NT2/D1 (cell line): ENCODE measurements at regions not wholly inside any gene's neighbourhood (a gene's known extent, or its start where the extent isn't known, plus 50 kb on each side); places are given as distances from the start of the nearest gene placed in this dataset.

Experiments used
- DNase-seq: peaks from one replicate; pipeline ENCODE4 v3.0.0-alpha.2; 2011; ENCODE audit warnings: low read depth, low spot score
- H3K27me3 ChIP-seq: 2 replicates; pipeline ENCODE4 v1.6.0; 2011; ENCODE audit warnings: mild to moderate bottlenecking; ENCODE audit not compliant: insufficient read length, insufficient read depth
- H3K36me3 ChIP-seq: 2 replicates; pipeline ENCODE4 v1.6.1; 2011; ENCODE audit warnings: mild to moderate bottlenecking, low read length, mixed read lengths; ENCODE audit not compliant: insufficient read depth, insufficient read length
- H3K4me1 ChIP-seq: 2 replicates; pipeline ENCODE4 v1.5.1; 2011; ENCODE audit not compliant: insufficient read depth, insufficient read length
- H3K4me3 ChIP-seq: 2 replicates; pipeline ENCODE4 v1.5.1; 2011; ENCODE audit warnings: low read depth; ENCODE audit not compliant: insufficient read length
- H3K9ac ChIP-seq: 2 replicates; pipeline ENCODE4 v1.6.0; 2011; ENCODE audit warnings: low read depth; ENCODE audit not compliant: insufficient read length
- H3K9me3 ChIP-seq: 2 replicates; pipeline ENCODE4 v1.5.1; 2011; ENCODE audit warnings: mild to moderate bottlenecking, low read length; ENCODE audit not compliant: insufficient read depth
- SUZ12 ChIP-seq: IDR thresholded peaks from 2 replicates; pipeline ENCODE4 v1.6.1; 2011; ENCODE audit not compliant: insufficient read length, insufficient read depth; ENCODE audit errors: extremely low read depth
- YY1 ChIP-seq: IDR thresholded peaks from 2 replicates; pipeline ENCODE4 v1.6.1; 2011; ENCODE audit not compliant: insufficient read length, insufficient read depth
- ZNF274 ChIP-seq: IDR thresholded peaks from 2 replicates; pipeline ENCODE4 v1.6.1; 2011; ENCODE audit warnings: mild to moderate bottlenecking, low read depth, low read length

GRCh38 chr3:163936543-163936942, 1141.8 kb downstream of the SI start:
- TF ChIP-seq YY1: no peak
- TF ChIP-seq ZNF274: no peak
- no peak for TF ChIP-seq SUZ12
- Histone ChIP-seq H3K4me1 (no peaks in the 10 kb centered on the region), H3K27me3 (no peaks in the 10 kb centered on the region), H3K9ac (no peak overlapping the region), H3K4me3 (no peak overlapping the region), H3K9me3 (no peaks in the 10 kb centered on the region), H3K36me3 (no peaks in the 10 kb centered on the region)
- no peak for DNase-seq

- H3K9ac ChIP-seq: no peak overlapping the region
- no peak for DNase-seq
- no peak overlapping the region for H3K4me3 ChIP-seq
- TF ChIP-seq SUZ12: no peak
- no peak for TF ChIP-seq ZNF274
- no peak for TF ChIP-seq YY1
- H3K4me1 ChIP-seq: no peaks in the 10 kb centered on the region
- no peaks in the 10 kb centered on the region for H3K9me3 ChIP-seq
- H3K36me3 ChIP-seq: no peaks in the 10 kb centered on the region
- no peaks in the 10 kb centered on the region for H3K27me3 ChIP-seq
These were observed 1142.9 kb downstream of the SI start for GRCh38 chr3:163935411-163935810.

GRCh38 chr3:163929069-163929652, 1149.1 kb downstream of the SI start:
- Histone ChIP-seq H3K36me3 (no peaks in the 10 kb centered on the region), H3K27me3 (no peaks in the 10 kb centered on the region), H3K9ac (no peak overlapping the region), H3K9me3 (no peaks in the 10 kb centered on the region), H3K4me1 (no peaks in the 10 kb centered on the region), H3K4me3 (no peak overlapping the region)
- TF ChIP-seq YY1 (no peak), ZNF274 (no peak), SUZ12 (no peak)
- no peak for DNase-seq

- no peak for DNase-seq
- Histone ChIP-seq H3K27me3 (no peaks in the 10 kb centered on the region), H3K36me3 (no peaks in the 10 kb centered on the region)
These were observed 1150.8 kb downstream of the SI start for GRCh38 chr3:163927521-163927920.

GRCh38 chr3:163924600-163924999, 1153.7 kb downstream of the SI start:
- Histone ChIP-seq H3K4me1 (no peaks in the 10 kb centered on the region), H3K9me3 (no peaks in the 10 kb centered on the region), H3K36me3 (no peaks in the 10 kb centered on the region), H3K4me3 (no peak overlapping the region), H3K27me3 (no peaks in the 10 kb centered on the region), H3K9ac (no peak overlapping the region)
- no peak for TF ChIP-seq ZNF274
- DNase-seq: no peak

More at GRCh38 chr3:163927521-163927920, 1150.8 kb downstream of the SI start:
- no peak overlapping the region for H3K4me3 ChIP-seq
- H3K4me1 ChIP-seq: no peaks in the 10 kb centered on the region
- TF ChIP-seq ZNF274: no peak
- no peak overlapping the region for H3K9ac ChIP-seq
- H3K9me3 ChIP-seq: no peaks in the 10 kb centered on the region

GRCh38 chr3:163919154-163919553, 1159.1 kb downstream of the SI start:
- no peaks in the 10 kb centered on the region for H3K27me3 ChIP-seq
- no peak overlapping the region for H3K4me3 ChIP-seq
- H3K9me3 ChIP-seq: peaks cover 13% of the 10 kb centered on the region; the same call in 1 of the 2 replicates
- no peaks in the 10 kb centered on the region for H3K36me3 ChIP-seq
- H3K9ac ChIP-seq: no peak overlapping the region
- DNase-seq: no peak
- no peaks in the 10 kb centered on the region for H3K4me1 ChIP-seq
- TF ChIP-seq ZNF274 (no peak), YY1 (no peak), SUZ12 (no peak)

- no peak overlapping the region for H3K4me3 ChIP-seq
- no peaks in the 10 kb centered on the region for H3K4me1 ChIP-seq
- H3K9me3 ChIP-seq: peaks cover 18% of the 10 kb centered on the region; the same call in 1 of the 2 replicates
- no peaks in the 10 kb centered on the region for H3K36me3 ChIP-seq
- TF ChIP-seq ZNF274 (no peak), SUZ12 (no peak), YY1 (no peak)
- no peak for DNase-seq
- no peaks in the 10 kb centered on the region for H3K27me3 ChIP-seq
- no peak overlapping the region for H3K9ac ChIP-seq
These were observed 1161.4 kb downstream of the SI start for GRCh38 chr3:163916596-163917560.

- Histone ChIP-seq H3K9me3 (peaks cover 18% of the 10 kb centered on the region; the same call in 1 of the 2 replicates), H3K4me3 (no peak overlapping the region), H3K9ac (no peak overlapping the region), H3K4me1 (no peaks in the 10 kb centered on the region), H3K27me3 (no peaks in the 10 kb centered on the region), H3K36me3 (no peaks in the 10 kb centered on the region)
- no peak for DNase-seq
- no peak for TF ChIP-seq SUZ12
- no peak for TF ChIP-seq YY1
- TF ChIP-seq ZNF274: no peak
These were observed 1163.0 kb downstream of the SI start for GRCh38 chr3:163915280-163915679.
